NB4 (cell line): ENCODE measurements at regions not wholly inside any gene's neighbourhood (a gene's known extent, or its start where the extent isn't known, plus 50 kb on each side); places are given as distances from the start of the nearest gene placed in this dataset.

Source experiments
- DNase-seq: peaks from one replicate; pipeline ENCODE4 v3.0.0; 2010; ENCODE audit warnings: low read depth
- H3K4me3 ChIP-seq: one replicate; pipeline ENCODE4 v1.5.1; 2011; ENCODE audit warnings: mild to moderate bottlenecking, low read depth, low read length, moderate library complexity
- MYC ChIP-seq: IDR thresholded peaks from 2 replicates; pipeline ENCODE4 v1.6.1; 2011; ENCODE audit warnings: low read depth, low read length
- POLR2A ChIP-seq: IDR thresholded peaks from 2 replicates; pipeline ENCODE4 v1.6.1; 2011; ENCODE audit warnings: mild to moderate bottlenecking; ENCODE audit not compliant: insufficient read length; ENCODE audit errors: extremely low read depth
- TF ChIP-seq, protein P1 (sequence below): IDR thresholded peaks from one replicate; pipeline ENCODE4 v1.5.1; 2012; ENCODE audit warnings: low read depth, low read length
- TF ChIP-seq, protein P2 (sequence below): IDR thresholded peaks from 2 replicates; pipeline ENCODE4 v1.6.1; 2011; ENCODE audit warnings: low read depth, low read length

GRCh38 chr2:425243-425642 is 137.4 kb upstream of the ALKAL2 start:
- no peak overlapping the region for H3K4me3 ChIP-seq
- no peak for DNase-seq
- TF ChIP-seq, protein P1, sequence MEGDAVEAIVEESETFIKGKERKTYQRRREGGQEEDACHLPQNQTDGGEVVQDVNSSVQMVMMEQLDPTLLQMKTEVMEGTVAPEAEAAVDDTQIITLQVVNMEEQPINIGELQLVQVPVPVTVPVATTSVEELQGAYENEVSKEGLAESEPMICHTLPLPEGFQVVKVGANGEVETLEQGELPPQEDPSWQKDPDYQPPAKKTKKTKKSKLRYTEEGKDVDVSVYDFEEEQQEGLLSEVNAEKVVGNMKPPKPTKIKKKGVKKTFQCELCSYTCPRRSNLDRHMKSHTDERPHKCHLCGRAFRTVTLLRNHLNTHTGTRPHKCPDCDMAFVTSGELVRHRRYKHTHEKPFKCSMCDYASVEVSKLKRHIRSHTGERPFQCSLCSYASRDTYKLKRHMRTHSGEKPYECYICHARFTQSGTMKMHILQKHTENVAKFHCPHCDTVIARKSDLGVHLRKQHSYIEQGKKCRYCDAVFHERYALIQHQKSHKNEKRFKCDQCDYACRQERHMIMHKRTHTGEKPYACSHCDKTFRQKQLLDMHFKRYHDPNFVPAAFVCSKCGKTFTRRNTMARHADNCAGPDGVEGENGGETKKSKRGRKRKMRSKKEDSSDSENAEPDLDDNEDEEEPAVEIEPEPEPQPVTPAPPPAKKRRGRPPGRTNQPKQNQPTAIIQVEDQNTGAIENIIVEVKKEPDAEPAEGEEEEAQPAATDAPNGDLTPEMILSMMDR = no peak
- TF ChIP-seq, protein P2, sequence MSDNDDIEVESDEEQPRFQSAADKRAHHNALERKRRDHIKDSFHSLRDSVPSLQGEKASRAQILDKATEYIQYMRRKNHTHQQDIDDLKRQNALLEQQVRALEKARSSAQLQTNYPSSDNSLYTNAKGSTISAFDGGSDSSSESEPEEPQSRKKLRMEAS = no peak
- no peak for TF ChIP-seq MYC
- no peak for TF ChIP-seq POLR2A

DNA sequence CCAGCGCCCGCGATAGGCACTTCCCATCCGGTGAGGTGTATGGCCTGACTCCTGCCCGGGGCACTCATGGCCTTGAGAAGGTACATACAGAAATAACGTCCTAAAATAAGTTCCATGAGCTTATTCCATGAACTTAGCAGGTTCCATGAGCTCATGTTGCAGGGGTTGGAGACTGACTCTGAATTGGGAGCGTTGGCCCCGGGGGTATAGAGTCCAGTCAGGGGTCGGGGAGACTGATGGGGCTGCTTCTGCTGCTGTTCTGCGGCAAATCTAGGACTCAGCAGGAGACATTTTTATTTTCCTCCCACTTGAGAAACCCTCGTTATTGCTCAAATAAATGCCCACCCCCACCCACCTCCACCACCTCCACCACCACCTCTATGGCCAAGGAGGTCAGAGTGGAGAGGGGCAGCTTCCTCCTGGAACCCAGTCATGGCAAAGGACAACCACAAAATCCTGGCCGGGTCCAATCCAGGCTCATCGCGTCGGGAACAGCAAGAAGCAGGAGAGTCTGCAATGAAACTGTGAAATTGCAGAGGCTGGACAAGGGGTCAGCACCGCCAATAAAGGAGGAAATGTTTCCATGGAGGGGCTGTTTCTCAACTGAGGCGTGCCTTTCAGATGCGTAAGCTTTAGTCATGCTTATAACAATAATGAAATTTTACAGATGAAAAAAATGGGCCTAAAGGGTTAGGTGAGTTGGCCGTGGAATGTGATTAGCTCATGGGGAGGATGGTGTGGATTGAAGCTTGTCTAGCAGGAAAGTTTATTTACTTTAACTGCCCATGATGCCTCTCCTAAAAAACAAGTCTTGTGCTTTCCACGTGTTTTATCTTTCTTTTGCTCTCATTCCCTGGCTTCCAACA is 136.6 kb upstream of the ALKAL2 start:
- no peak for DNase-seq
- no peak overlapping the region for H3K4me3 ChIP-seq
- TF ChIP-seq MYC (no peak), POLR2A (no peak)
- TF ChIP-seq, protein P2 = no peak
- TF ChIP-seq, protein P1 = no peak

- no peak for DNase-seq
- H3K4me3 ChIP-seq = no peak overlapping the region
- TF ChIP-seq, protein P1 = no peak
- no peak for TF ChIP-seq POLR2A
- no peak for TF ChIP-seq MYC
- TF ChIP-seq, protein P2 = no peak
Observed at GRCh38 chr2:423479-423878, 135.6 kb upstream of the ALKAL2 start.

DNA sequence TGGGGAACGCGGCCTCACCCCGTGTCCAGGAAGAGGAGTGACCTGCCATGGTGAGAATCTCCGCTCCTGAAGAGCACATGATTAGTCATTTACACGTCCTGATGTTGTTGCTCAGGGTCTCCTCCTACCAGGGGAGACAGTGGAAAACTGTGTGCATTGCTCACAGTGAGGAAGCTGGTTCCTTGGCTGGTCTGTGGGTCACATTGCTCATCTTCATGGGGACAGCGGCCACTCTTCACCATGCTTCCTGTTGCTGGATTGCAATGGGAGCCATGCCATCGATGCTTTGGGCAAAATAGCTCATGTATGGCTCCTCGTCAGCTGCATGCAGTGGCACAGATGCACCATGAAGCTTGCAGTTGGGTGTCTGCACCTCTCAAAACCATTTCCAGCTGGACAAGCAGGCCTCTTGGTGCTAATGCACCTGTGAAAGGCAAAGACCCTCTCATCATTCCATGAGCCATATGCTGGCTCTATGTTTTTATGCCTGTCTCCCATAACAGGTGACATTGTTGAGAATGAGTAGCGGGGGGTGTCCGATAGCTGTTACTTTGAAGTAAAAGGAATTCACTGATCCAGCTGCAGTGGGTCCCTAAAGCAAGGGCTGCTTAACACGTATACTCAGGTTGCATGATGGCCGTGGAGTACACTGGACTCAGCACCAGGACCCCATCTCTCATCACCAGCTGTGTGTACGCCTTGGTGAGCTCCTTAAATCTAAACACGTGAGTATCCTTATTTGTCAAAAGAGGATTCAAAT is 135.0 kb upstream of the ALKAL2 start:
- no peak overlapping the region for H3K4me3 ChIP-seq
- no peak for TF ChIP-seq POLR2A
- TF ChIP-seq, protein P1 = no peak
- TF ChIP-seq, protein P2 = no peak
- TF ChIP-seq MYC = no peak
- no peak for DNase-seq

- no peak overlapping the region for H3K4me3 ChIP-seq
- no peak for DNase-seq
- TF ChIP-seq, protein P2 = no peak
- TF ChIP-seq POLR2A = no peak
- no peak for TF ChIP-seq MYC
- TF ChIP-seq, protein P1 = no peak
Observed at GRCh38 chr2:421406-421805, 133.5 kb upstream of the ALKAL2 start.
